ENCODE measurements at regions not wholly inside any gene's neighbourhood (a gene's known extent, or its start where the extent isn't known, plus 50 kb on each side); places are given as distances from the start of the nearest gene placed in this dataset.

- no peak for DNase-seq
- H3K27ac Mint-ChIP-seq (ENCODE audit: unreplicated experiment) = no peak overlapping the region
- H3K9me3 Mint-ChIP-seq (ENCODE audit: unreplicated experiment) = no peaks in the 10 kb centered on the region
- no peak overlapping the region for H3K4me3 Mint-ChIP-seq (ENCODE audit: unreplicated experiment)
- no peak for TF ChIP-seq CTCF (IDR thresholded peaks at IDR 0.05; ENCODE audit: partially characterized antibody, unreplicated experiment)
- H3K27me3 Mint-ChIP-seq (ENCODE audit: unreplicated experiment) = no peaks in the 10 kb centered on the region
- H3K36me3 Mint-ChIP-seq (ENCODE audit: unreplicated experiment) = no peaks in the 10 kb centered on the region
- no peaks in the 10 kb centered on the region for H3K4me1 Mint-ChIP-seq (ENCODE audit: low read depth, unreplicated experiment)
Observed at GRCh38 chr2:78892295-78892694, 133.2 kb upstream of the REG3G start.

DNA sequence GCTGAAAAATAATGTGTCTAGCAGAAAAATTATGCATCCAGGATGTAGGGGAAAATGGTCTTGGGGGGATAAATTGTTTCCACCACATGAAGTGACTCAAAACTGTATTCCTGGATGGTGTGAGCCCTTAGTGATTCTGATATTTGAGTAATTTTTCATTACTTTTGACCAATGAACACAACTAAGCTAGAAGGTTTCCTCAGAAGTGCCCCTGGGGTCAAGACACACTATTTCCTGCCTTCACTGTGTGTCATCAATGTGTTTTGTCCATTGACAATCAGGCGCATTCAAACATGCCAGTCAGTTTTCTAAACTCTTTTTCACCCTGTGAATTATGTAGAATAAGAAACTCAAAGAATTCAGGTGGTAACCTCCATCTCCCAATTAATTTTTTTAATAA, 130.5 kb upstream of the REG3G start:
- no peaks in the 10 kb centered on the region for H3K9me3 Mint-ChIP-seq (ENCODE audit: unreplicated experiment)
- H3K4me1 Mint-ChIP-seq (ENCODE audit: low read depth, unreplicated experiment) = no peaks in the 10 kb centered on the region
- no peaks in the 10 kb centered on the region for H3K27me3 Mint-ChIP-seq (ENCODE audit: unreplicated experiment)
- no peaks in the 10 kb centered on the region for H3K36me3 Mint-ChIP-seq (ENCODE audit: unreplicated experiment)
- TF ChIP-seq CTCF (IDR thresholded peaks at IDR 0.05; ENCODE audit: partially characterized antibody, unreplicated experiment) = no peak
- no peak overlapping the region for H3K4me3 Mint-ChIP-seq (ENCODE audit: unreplicated experiment)
- DNase-seq = no peak
- H3K27ac Mint-ChIP-seq (ENCODE audit: unreplicated experiment) = no peak overlapping the region

DNA sequence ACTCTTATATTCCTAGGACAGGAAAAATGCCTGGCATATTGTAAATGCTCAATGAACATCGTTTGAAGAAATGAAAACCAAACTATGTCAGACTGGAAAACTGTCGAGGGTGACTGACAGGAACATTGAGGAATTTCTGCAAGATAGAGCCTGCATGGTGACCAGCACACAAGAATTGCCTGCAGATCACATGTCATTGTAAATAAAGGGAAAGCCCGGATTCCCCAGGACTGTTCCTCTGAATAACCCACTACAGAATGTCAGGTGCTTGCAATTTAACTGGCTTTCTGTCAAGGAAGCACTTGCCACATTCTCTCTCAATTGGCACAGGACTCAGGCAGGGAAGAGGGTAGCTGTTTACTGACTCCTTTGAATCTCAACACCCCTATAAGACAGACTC, 129.0 kb upstream of the REG3G start:
- no peak for TF ChIP-seq CTCF (IDR thresholded peaks at IDR 0.05; ENCODE audit: partially characterized antibody, unreplicated experiment)
- Mint-ChIP-seq H3K4me3 (ENCODE audit: unreplicated experiment) (no peak overlapping the region), H3K27me3 (ENCODE audit: unreplicated experiment) (no peaks in the 10 kb centered on the region), H3K9me3 (ENCODE audit: unreplicated experiment) (no peaks in the 10 kb centered on the region), H3K36me3 (ENCODE audit: unreplicated experiment) (no peaks in the 10 kb centered on the region), H3K4me1 (ENCODE audit: low read depth, unreplicated experiment) (no peaks in the 10 kb centered on the region), H3K27ac (ENCODE audit: unreplicated experiment) (no peak overlapping the region)
- DNase-seq = no peak

- H3K4me1 Mint-ChIP-seq (ENCODE audit: low read depth, unreplicated experiment) = no peaks in the 10 kb centered on the region
- no peak overlapping the region for H3K27ac Mint-ChIP-seq (ENCODE audit: unreplicated experiment)
- no peak for DNase-seq
- no peaks in the 10 kb centered on the region for H3K27me3 Mint-ChIP-seq (ENCODE audit: unreplicated experiment)
- no peaks in the 10 kb centered on the region for H3K36me3 Mint-ChIP-seq (ENCODE audit: unreplicated experiment)
- no peak for TF ChIP-seq CTCF (IDR thresholded peaks at IDR 0.05; ENCODE audit: partially characterized antibody, unreplicated experiment)
- no peaks in the 10 kb centered on the region for H3K9me3 Mint-ChIP-seq (ENCODE audit: unreplicated experiment)
- no peak overlapping the region for H3K4me3 Mint-ChIP-seq (ENCODE audit: unreplicated experiment)
Observed at GRCh38 chr2:78907089-78907488, 118.4 kb upstream of the REG3G start.

DNA sequence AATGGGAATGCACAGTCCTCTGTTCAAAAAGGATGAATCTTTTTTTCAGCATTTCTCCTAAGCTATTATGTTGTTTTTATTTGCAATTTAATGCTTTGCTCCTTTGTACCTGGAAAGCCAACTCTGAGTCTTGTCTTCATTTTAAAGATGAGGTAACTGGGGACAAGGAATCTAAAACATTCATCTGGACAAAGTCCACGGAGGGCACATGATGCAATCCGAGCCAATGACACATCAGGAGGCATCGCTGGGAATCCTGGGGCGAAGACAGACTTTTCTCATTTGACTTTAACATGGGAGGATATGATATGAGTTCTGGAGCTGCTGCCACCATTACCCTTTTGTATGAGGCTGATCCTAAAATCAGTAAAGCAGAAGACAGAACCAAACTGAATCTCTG, 116.5 kb upstream of the REG3G start:
- no peak overlapping the region for H3K4me3 Mint-ChIP-seq (ENCODE audit: unreplicated experiment)
- no peaks in the 10 kb centered on the region for H3K36me3 Mint-ChIP-seq (ENCODE audit: unreplicated experiment)
- no peaks in the 10 kb centered on the region for H3K9me3 Mint-ChIP-seq (ENCODE audit: unreplicated experiment)

More for the DNA sequence above, 116.5 kb upstream of the REG3G start:
- TF ChIP-seq CTCF (IDR thresholded peaks at IDR 0.05; ENCODE audit: partially characterized antibody, unreplicated experiment) = no peak
- Mint-ChIP-seq H3K4me1 (ENCODE audit: low read depth, unreplicated experiment) (no peaks in the 10 kb centered on the region), H3K27me3 (ENCODE audit: unreplicated experiment) (no peaks in the 10 kb centered on the region), H3K27ac (ENCODE audit: unreplicated experiment) (no peak overlapping the region)
- no peak for DNase-seq
